Breast epithelium (tissue), 3 donors: ENCODE measurements at regions not wholly inside any gene's neighbourhood (a gene's known extent, or its start where the extent isn't known, plus 50 kb on each side); places are given as distances from the start of the nearest gene placed in this dataset.

Source experiments
- POLR2AphosphoS5 ChIP-seq, 3 donors: sonication (generic); formaldehyde crosslinking; IDR thresholded peaks; one replicate each; pipeline ENCODE4 v1.6.1; 2017; ENCODE audit warnings: antibody characterized with exemption in 3 of 3
- TF ChIP-seq, protein P1 (sequence below), 3 donors: fragments of 450-650 bp; IDR thresholded peaks; one replicate each; pipeline ENCODE4 v1.5.1; 2016 to 2017; ENCODE audit warnings: antibody characterized with exemption in 3 of 3, mild to moderate bottlenecking in 3 of 3, moderate library complexity in 3 of 3

DNA sequence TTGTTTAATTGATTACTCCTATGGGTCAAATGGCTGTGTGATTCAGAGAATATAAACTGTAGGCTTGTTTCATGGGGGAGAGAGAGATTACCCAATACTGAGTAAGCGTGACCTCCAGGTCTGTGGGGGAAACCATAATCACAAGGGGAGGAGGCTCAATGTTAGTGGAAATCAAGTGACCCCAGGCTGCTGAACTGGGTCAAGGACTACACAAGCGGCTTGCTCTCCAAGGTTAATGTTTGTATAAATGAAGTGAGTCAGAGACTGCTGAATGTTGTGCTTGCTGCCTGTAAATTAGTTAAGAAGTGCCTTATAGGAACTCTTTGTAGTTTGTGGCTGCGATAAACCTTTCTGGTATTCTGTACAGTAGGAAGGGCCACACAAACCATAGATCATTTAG is 479.7 kb downstream of the AACS start:
- TF ChIP-seq, protein P1, sequence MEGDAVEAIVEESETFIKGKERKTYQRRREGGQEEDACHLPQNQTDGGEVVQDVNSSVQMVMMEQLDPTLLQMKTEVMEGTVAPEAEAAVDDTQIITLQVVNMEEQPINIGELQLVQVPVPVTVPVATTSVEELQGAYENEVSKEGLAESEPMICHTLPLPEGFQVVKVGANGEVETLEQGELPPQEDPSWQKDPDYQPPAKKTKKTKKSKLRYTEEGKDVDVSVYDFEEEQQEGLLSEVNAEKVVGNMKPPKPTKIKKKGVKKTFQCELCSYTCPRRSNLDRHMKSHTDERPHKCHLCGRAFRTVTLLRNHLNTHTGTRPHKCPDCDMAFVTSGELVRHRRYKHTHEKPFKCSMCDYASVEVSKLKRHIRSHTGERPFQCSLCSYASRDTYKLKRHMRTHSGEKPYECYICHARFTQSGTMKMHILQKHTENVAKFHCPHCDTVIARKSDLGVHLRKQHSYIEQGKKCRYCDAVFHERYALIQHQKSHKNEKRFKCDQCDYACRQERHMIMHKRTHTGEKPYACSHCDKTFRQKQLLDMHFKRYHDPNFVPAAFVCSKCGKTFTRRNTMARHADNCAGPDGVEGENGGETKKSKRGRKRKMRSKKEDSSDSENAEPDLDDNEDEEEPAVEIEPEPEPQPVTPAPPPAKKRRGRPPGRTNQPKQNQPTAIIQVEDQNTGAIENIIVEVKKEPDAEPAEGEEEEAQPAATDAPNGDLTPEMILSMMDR (IDR thresholded peaks at IDR 0.05) = no peak
- TF ChIP-seq POLR2AphosphoS5 (IDR thresholded peaks at IDR 0.05) = no peak
